OCI-LY3 (cell line): ENCODE measurements at regions not wholly inside any gene's neighbourhood (a gene's known extent, or its start where the extent isn't known, plus 50 kb on each side); places are given as distances from the start of the nearest gene placed in this dataset.

Experiments
- H2AFZ ChIP-seq: fragments of 200-600, 300-600 bp; shearing (Covaris generic); 2 replicates; pipeline ENCODE4 v1.6.0; 2014; ENCODE audit warnings: antibody characterized with exemption, low read depth, low read length
- H3K27ac ChIP-seq: fragments of 200-600, 300-600 bp; sonication (generic); 2 replicates; pipeline ENCODE4 v1.5.1; 2014; ENCODE audit warnings: mild to moderate bottlenecking, low read length, moderate library complexity, mixed read lengths
- H3K27me3 ChIP-seq: fragments of 200-600, 300-600 bp; sonication (generic); 2 replicates; pipeline ENCODE4 v1.6.1; 2014; ENCODE audit warnings: low read depth, low read length, mixed read lengths
- H3K36me3 ChIP-seq: fragments of 200-600, 300-600 bp; sonication (generic); replicated peaks from 2 replicates; pipeline ENCODE3; 2014; ENCODE audit warnings: low read depth, low read length, mixed read lengths
- H3K4me1 ChIP-seq: fragments of 300-600, 200-600 bp; sonication (generic); 2 replicates; pipeline ENCODE4 v1.6.1; 2014; ENCODE audit warnings: low read length, mixed read lengths
- H3K4me2 ChIP-seq: fragments of 200-600, 300-600 bp; sonication (generic); 2 replicates; pipeline ENCODE4 v1.6.1; 2014; ENCODE audit warnings: low read length, mixed read lengths
- H3K4me3 ChIP-seq: fragments of 300-600, 200-600 bp; sonication (generic); 2 replicates; pipeline ENCODE4 v1.5.1; 2014; ENCODE audit warnings: antibody characterized with exemption, mild to moderate bottlenecking, low read length, moderate library complexity
- H3K79me2 ChIP-seq: fragments of 300-600, 200-600 bp; shearing (Covaris generic); 2 replicates; pipeline ENCODE4 v1.6.1; 2014; ENCODE audit warnings: mild to moderate bottlenecking, low read length, mixed read lengths
- H3K9ac ChIP-seq: fragments of 300-600, 200-600 bp; shearing (Covaris generic); 2 replicates; pipeline ENCODE4 v1.6.0; 2014; ENCODE audit warnings: mild to moderate bottlenecking, low read length, moderate library complexity
- H3K9me3 ChIP-seq: fragments of 200-600, 300-600 bp; shearing (Covaris generic); 2 replicates; pipeline ENCODE4 v1.6.1; 2014; ENCODE audit warnings: low read length, mixed read lengths; ENCODE audit not compliant: insufficient read depth
- H4K20me1 ChIP-seq: fragments of 200-600, 300-600 bp; sonication (generic); 2 replicates; pipeline ENCODE4 v1.6.1; 2016; ENCODE audit warnings: low read length, mixed read lengths; ENCODE audit not compliant: insufficient read depth
- EZH2phosphoT487 ChIP-seq: fragments of 200-600 bp; shearing (Covaris generic); IDR thresholded peaks from 2 replicates; pipeline ENCODE4 v1.6.1; 2018; ENCODE audit warnings: antibody characterized with exemption, mixed run types, low read depth
- TF ChIP-seq, protein P1 (sequence below): fragments of 200-600, 300-600 bp; sonication (generic); IDR thresholded peaks from 2 replicates; pipeline ENCODE4 v1.5.1; 2014; ENCODE audit warnings: antibody characterized with exemption, low read length, low read depth

DNA sequence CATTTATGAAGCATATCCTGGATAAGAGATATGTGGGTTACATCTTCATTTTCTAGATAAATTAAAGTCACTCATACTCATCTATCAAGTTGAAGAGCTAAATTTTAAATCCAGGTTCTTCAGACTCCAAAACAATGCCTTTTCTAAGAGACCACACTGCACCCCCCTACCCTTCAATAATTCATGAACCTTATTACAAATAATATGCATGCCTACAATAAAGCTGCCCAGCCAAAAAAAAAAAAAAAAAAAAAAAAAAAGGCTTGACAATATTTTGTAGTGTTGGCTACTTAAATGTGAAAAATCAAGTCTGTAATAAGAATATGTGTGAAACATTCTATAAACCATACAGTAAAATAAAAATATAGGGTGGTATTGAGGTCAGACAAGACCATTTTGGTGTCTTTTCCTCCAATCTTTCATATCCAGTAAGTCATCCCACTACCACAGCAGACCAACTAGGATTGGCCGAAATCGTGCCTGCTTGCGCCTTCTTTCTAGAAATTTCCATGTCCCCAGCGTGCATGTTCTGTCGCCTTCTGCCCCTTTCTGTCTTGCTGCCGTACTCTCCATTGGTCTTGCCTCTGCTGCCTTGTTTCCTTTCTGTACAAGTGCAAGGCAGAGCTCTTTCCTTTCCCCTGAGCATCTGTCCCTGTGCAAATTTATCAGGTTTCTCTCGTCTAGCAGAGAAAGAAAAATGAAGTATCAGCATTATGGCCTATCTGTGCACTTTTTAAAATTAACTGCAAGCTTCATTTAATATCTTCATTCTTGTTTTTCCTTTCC, 92.6 kb upstream of the NDUFV2 start:
- Histone ChIP-seq H3K9ac (no peak overlapping the region), H3K4me1 (no peaks in the 10 kb centered on the region), H3K4me3 (no peak overlapping the region), H3K36me3 (no peaks in the 10 kb centered on the region), H2AFZ (no peak overlapping the region), H3K9me3 (no peaks in the 10 kb centered on the region), H3K4me2 (no peak overlapping the region), H3K27me3 (no peaks in the 10 kb centered on the region), H3K27ac (no peak overlapping the region), H4K20me1 (no peaks in the 10 kb centered on the region), H3K79me2 (no peaks in the 10 kb centered on the region)
- TF ChIP-seq EZH2phosphoT487, result no peak
- TF ChIP-seq, protein P1, sequence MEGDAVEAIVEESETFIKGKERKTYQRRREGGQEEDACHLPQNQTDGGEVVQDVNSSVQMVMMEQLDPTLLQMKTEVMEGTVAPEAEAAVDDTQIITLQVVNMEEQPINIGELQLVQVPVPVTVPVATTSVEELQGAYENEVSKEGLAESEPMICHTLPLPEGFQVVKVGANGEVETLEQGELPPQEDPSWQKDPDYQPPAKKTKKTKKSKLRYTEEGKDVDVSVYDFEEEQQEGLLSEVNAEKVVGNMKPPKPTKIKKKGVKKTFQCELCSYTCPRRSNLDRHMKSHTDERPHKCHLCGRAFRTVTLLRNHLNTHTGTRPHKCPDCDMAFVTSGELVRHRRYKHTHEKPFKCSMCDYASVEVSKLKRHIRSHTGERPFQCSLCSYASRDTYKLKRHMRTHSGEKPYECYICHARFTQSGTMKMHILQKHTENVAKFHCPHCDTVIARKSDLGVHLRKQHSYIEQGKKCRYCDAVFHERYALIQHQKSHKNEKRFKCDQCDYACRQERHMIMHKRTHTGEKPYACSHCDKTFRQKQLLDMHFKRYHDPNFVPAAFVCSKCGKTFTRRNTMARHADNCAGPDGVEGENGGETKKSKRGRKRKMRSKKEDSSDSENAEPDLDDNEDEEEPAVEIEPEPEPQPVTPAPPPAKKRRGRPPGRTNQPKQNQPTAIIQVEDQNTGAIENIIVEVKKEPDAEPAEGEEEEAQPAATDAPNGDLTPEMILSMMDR, result no peak

DNA sequence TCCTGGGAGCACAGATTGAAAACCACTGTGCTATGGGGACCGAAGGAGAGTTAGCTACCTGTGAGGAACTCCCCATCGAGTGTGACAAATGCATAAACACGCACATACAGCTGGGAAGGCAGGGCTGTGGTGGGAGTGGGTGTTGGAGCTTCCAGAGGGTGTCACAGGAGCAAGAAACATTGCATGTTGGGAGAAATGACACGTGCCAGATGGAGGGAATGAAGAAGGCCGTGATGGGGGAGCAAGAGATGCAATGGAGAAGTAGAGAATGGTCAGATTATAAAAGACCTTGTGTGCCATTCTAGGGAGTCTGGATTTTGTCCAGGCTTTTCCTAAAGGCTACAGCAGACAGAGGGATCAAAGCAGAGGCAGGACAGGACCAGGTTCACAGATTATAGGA, 91.1 kb upstream of the NDUFV2 start:
- Histone ChIP-seq H3K36me3 (no peaks in the 10 kb centered on the region), H3K4me3 (no peak overlapping the region), H2AFZ (no peak overlapping the region), H3K4me2 (no peak overlapping the region), H3K9me3 (no peaks in the 10 kb centered on the region), H3K4me1 (peaks cover under 1% of the 10 kb centered on the region), H3K27me3 (no peaks in the 10 kb centered on the region), H3K27ac (no peak overlapping the region), H3K79me2 (no peaks in the 10 kb centered on the region), H4K20me1 (no peaks in the 10 kb centered on the region), H3K9ac (no peak overlapping the region)
- TF ChIP-seq, protein P1, result no peak
- no peak for TF ChIP-seq EZH2phosphoT487

DNA sequence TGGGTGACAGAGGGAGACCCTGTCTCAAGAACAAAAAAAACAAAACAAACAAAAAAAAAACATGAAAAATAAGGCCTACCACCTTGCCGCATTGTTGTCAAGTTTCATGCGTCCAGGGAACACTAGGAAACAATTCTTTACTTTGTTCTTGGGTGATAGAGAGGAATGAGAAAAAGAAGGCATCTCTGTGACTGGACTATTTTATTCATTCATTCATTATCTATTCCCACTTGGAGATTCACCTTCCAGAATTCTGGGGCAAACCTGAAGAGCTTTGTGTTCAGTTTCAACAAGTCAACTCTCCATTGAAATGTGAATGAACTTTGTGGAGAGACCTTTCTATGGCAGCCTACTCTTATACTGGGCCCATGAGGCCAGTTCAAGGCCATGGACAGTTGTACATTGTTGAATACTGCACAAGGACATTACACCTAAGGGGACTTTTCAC, 88.5 kb upstream of the NDUFV2 start:
- no peaks in the 10 kb centered on the region for H3K27me3 ChIP-seq
- H2AFZ ChIP-seq, result no peak overlapping the region
- no peak overlapping the region for H3K27ac ChIP-seq
- no peak overlapping the region for H3K4me2 ChIP-seq
- H3K4me1 ChIP-seq, result peaks cover 20% of the 10 kb centered on the region
- TF ChIP-seq, protein P1, result no peak
- TF ChIP-seq EZH2phosphoT487, result no peak
- H3K79me2 ChIP-seq, result no peaks in the 10 kb centered on the region
- no peak overlapping the region for H3K4me3 ChIP-seq
- no peaks in the 10 kb centered on the region for H3K9me3 ChIP-seq
- no peaks in the 10 kb centered on the region for H3K36me3 ChIP-seq
- H4K20me1 ChIP-seq, result no peaks in the 10 kb centered on the region
- no peak overlapping the region for H3K9ac ChIP-seq

DNA sequence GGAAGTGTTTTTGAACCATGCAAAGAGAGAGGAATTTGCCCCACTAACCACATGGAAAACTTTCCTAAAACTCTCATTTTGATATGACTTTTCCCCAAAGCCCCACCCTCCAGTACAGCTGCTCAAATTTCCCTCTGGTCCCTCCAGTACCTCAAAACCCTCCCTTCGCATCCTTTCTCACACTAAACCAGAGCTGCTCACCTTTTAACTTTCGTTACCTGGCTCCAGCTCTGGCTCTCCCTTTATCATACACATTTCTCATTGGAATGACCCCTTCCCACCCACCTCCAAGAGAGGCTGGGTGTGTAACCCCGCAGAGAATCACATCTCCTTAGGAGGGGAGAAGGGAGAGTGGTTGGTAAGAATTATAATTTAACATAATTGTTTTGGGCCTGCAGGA, 86.8 kb upstream of the NDUFV2 start:
- Histone ChIP-seq H3K4me3 (no peak overlapping the region), H4K20me1 (no peaks in the 10 kb centered on the region), H3K4me2 (no peak overlapping the region), H2AFZ (no peak overlapping the region), H3K36me3 (no peaks in the 10 kb centered on the region), H3K27me3 (no peaks in the 10 kb centered on the region), H3K79me2 (no peaks in the 10 kb centered on the region), H3K27ac (no peak overlapping the region), H3K9me3 (no peaks in the 10 kb centered on the region), H3K9ac (no peak overlapping the region), H3K4me1 (peaks cover 20% of the 10 kb centered on the region)
- TF ChIP-seq, protein P1, result no peak
- TF ChIP-seq EZH2phosphoT487, result no peak
